Muscle of back (tissue), 3 donors: ENCODE measurements at regions not wholly inside any gene's neighbourhood (a gene's known extent, or its start where the extent isn't known, plus 50 kb on each side); places are given as distances from the start of the nearest gene placed in this dataset.

ENCODE experiments used
- DNase-seq, 3 donors: peaks; one replicate each; pipeline versions ENCODE4 v3.0.0 to v3.0.0-alpha.2; 2013

- DNase-seq, result no peak
Observed at GRCh38 chr17:69883120-69883519, 191.9 kb upstream of the KCNJ16 start.

DNA sequence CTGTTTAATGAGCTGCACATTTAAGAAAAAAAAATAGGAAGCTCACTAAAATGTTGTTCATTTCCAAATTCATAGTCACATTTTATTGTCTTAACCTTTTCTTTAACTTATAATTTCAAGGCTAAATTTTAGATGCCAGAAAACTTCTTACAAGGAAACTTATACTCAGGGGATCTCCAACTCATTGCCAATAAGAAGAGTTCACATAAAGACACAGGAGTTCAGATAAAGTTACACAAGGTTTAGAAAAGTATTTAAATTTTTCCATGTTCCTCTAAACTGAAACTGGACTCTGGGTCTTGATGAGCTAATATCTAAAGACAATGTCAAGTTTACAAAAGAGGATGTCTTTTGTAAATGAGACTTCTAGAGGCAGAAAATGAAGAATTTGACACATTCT is 190.7 kb upstream of the KCNJ16 start:
- peak in 1 of 3 donors; percentile 63 for DNase-seq

DNA sequence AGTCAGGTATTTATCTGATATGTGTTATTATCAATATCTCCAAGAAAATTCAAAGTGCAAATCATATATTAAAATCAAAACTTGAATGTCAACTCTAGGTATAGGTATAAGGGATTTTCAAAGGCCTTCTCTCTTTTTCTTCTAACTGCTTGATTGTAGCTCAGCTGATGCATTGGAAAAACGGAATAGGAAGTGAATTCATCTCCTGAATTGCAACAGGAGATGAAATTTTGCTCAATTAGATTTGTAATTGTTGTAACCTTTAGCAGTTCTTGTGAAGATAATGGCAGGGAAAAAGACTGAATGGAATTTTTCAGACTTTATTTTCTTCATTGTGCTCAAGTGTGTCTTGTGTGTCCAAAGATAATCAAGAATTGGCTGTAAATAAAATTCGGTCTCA is 190.2 kb upstream of the KCNJ16 start:
- DNase-seq, result no peak

- peak; percentile 67 to 86 (median 82) for DNase-seq
Observed at GRCh38 chr17:69898601-69899000, 176.4 kb upstream of the KCNJ16 start.

DNA sequence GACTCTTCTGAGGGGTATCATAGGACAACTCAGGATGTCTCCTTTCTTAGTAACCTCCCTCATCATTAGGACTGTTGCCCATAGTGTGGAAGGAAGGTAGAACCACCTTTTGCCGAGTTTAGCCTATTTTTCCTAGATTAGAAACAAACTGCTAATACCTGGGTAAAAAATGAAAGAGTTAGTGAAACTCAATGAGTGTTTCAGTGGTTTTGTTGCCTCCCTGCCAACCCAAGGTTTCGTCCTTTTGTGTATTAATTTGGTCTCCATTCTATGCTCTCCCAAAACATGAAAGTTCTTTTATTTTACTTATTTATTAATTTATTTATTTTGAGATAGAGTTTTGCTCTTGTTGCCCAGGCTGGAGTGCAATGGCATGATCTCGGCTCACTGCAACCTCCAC is 174.9 kb upstream of the KCNJ16 start:
- DNase-seq, result no peak

GRCh38 chr17:69900829-69901228 is 174.2 kb upstream of the KCNJ16 start:
- DNase-seq, result peak in 1 of 3 donors; percentile 26

- no peak for DNase-seq
Observed at GRCh38 chr17:69906306-69906705, 168.7 kb upstream of the KCNJ16 start.

GRCh38 chr17:69907132-69907847 is 167.7 kb upstream of the KCNJ16 start:
- DNase-seq, result no peak

- DNase-seq, result no peak
Observed at GRCh38 chr17:69908626-69909368, 166.2 kb upstream of the KCNJ16 start.

DNA sequence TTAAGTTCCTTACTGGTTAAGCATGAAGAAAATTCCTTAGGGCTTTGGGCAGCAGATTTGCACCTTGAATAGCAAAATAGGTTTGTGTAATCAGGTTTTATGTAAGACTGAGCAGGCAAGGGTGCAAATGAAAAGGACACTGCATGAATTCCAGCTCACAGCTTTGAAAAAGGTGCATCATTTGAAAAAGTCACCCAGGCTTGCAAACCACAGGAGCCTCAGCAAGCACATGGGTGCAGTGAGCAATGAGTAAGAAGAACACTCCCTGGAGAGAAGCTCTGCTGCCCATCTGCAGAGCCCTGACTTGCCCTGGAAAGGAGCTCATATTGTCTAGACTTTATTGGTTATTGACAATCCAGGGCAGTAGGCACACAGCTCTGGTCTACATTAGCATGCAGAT is 165.6 kb upstream of the KCNJ16 start:
- DNase-seq, result no peak

DNA sequence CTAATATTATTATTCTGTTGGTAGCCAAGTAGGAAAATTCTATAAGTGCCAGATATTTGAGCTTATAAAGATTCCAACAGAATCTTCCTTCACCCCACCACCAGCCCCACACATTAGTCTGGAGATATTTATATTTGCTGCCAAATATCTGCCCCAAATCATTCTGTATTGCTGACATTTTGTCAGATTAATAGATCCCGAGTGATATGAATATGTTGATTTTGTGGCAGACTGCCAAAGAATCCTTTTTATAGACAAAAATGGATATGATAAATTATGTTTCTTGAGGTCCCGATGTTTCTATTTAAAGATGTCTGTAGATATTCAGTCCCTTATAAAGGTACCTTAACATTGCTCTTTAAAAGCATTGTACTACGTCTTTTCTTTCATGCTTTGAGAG is 162.2 kb upstream of the KCNJ16 start:
- DNase-seq, result peak in 2 of 3 donors; percentile 13 to 27

GRCh38 chr17:69913216-69913615 is 161.8 kb upstream of the KCNJ16 start:
- peak; percentile 33 to 67 (median 46) for DNase-seq

GRCh38 chr17:69913616-69914015 is 161.4 kb upstream of the KCNJ16 start:
- DNase-seq, result peak in 1 of 3 donors; percentile 10

GRCh38 chr17:69914520-69914919 is 160.5 kb upstream of the KCNJ16 start:
- no peak for DNase-seq

- DNase-seq, result no peak
Observed at GRCh38 chr17:69916761-69917160, 158.3 kb upstream of the KCNJ16 start.

DNA sequence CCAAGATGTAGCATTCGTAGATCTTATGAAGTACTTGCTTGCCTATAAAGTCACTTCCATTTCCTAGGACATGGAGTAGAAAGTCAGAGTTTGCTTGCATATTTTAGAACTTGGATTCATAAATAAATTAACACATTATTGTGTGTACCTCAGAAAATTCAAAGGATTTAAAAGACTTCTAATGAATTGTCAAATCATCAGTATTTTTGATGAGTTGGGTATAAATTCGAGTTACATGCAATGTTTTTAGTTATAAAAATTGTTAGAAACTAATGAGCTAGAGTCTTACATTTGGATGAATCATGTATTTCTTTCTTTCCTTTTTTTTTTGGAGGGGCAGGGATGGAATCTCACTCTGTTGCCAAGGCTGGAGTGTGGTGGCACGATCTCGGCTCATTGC is 156.9 kb upstream of the KCNJ16 start:
- no peak for DNase-seq

GRCh38 chr17:69919789-69920188 is 155.2 kb upstream of the KCNJ16 start:
- no peak for DNase-seq

- DNase-seq, result no peak
Observed at GRCh38 chr17:69921046-69921445, 154.0 kb upstream of the KCNJ16 start.

DNA sequence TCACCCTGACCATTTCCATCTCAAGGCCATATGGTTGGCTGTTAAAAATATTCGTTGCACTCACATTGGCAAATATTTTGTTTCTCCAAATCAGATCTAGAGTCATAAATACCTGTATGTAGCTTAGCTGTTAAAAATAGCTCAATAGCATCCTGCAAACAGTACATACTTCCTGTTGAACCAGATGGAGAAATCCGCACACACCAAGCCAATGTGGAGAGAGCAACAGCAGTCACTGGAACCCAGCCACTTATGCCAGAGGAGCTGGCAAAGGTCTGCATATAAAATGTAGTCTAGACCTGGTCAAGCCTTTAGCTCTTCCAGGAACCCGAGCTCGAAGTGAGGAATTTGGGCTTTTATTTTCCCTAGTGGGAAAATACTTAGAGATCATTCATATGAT is 146.4 kb upstream of the KCNJ16 start:
- DNase-seq, result no peak

GRCh38 chr17:69936996-69937395 is 138.0 kb upstream of the KCNJ16 start:
- no peak for DNase-seq

DNA sequence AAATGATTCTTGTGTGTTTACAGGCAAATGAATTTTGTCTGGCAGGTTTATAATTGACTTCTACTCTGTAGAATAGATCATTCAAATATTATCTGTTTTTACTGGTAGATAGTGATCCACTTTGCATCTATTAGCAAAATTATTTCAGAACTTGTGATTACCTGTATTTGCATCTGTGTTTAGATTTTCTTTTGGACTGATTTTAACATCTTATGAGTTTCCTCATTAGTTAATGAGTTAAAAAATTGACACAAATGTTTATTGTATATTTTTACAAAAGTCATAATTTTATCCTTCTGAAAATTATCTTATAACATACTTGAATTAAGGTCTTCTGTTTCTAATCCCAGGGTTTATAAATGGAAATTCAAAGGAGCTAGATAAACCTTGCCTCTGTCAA is 132.0 kb upstream of the KCNJ16 start:
- no peak for DNase-seq

GRCh38 chr17:69944406-69944805 is 130.6 kb upstream of the KCNJ16 start:
- no peak for DNase-seq

- peak; percentile 84 to 92 (median 85) for DNase-seq
Observed at GRCh38 chr17:69945698-69946185, 129.3 kb upstream of the KCNJ16 start.
